OCI-LY3 (cell line): ENCODE measurements at regions not wholly inside any gene's neighbourhood (a gene's known extent, or its start where the extent isn't known, plus 50 kb on each side); places are given as distances from the start of the nearest gene placed in this dataset.

Experiments
- CTCF ChIP-seq: fragments of 200-600, 300-600 bp; sonication (generic); IDR thresholded peaks from 2 replicates; pipeline ENCODE4 v1.5.1; 2014; ENCODE audit warnings: antibody characterized with exemption, low read length, low read depth
- EZH2phosphoT487 ChIP-seq: fragments of 200-600 bp; shearing (Covaris generic); IDR thresholded peaks from 2 replicates; pipeline ENCODE4 v1.6.1; 2018; ENCODE audit warnings: antibody characterized with exemption, mixed run types, low read depth

- TF ChIP-seq CTCF (no peak), EZH2phosphoT487 (no peak)
Observed at GRCh38 chr21:27062443-27062842, 95.6 kb upstream of the ADAMTS5 start.
